Hematopoietic multipotent progenitor cell (in vitro differentiated cells): ENCODE measurements at regions not wholly inside any gene's neighbourhood (a gene's known extent, or its start where the extent isn't known, plus 50 kb on each side); places are given as distances from the start of the nearest gene placed in this dataset.

Experiments used
- DNase-seq, 3 donors: peaks; one replicate each; pipeline ENCODE4 v3.0.0-alpha.2; 2011 to 2015; ENCODE audit warnings: low read depth in 2 of 3, low spot score in 2 of 3

GRCh38 chr3:68062926-68063325 lies 408.5 kb upstream of the SUCLG2 start:
- no peak for DNase-seq

GRCh38 chr3:68060910-68061309 lies 406.5 kb upstream of the SUCLG2 start:
- no peak for DNase-seq

GRCh38 chr3:68060191-68060590 lies 405.8 kb upstream of the SUCLG2 start:
- no peak for DNase-seq

GRCh38 chr3:68059628-68060152 lies 405.3 kb upstream of the SUCLG2 start:
- no peak for DNase-seq

- peak in 1 of 3 donors; percentile 73 for DNase-seq
Observed at GRCh38 chr3:68057637-68058320, 403.4 kb upstream of the SUCLG2 start.

GRCh38 chr3:68056556-68056955 lies 402.1 kb upstream of the SUCLG2 start:
- DNase-seq: no peak

- DNase-seq: no peak
Observed at GRCh38 chr3:68055215-68055614, 400.8 kb upstream of the SUCLG2 start.

- no peak for DNase-seq
Observed at GRCh38 chr3:68049776-68050175, 395.4 kb upstream of the SUCLG2 start.

- no peak for DNase-seq
Observed at GRCh38 chr3:68045976-68046375, 391.6 kb upstream of the SUCLG2 start.

- no peak for DNase-seq
Observed at GRCh38 chr3:68033867-68034266, 379.5 kb upstream of the SUCLG2 start.

- no peak for DNase-seq
Observed at GRCh38 chr3:68032209-68032608, 377.8 kb upstream of the SUCLG2 start.

- DNase-seq: no peak
Observed at GRCh38 chr3:68025189-68025588, 370.8 kb upstream of the SUCLG2 start.

GRCh38 chr3:68019876-68020275 lies 365.5 kb upstream of the SUCLG2 start:
- no peak for DNase-seq

GRCh38 chr3:68018275-68018674 lies 363.9 kb upstream of the SUCLG2 start:
- DNase-seq: no peak

- no peak for DNase-seq
Observed at GRCh38 chr3:68017069-68017468, 362.7 kb upstream of the SUCLG2 start.

- DNase-seq: no peak
Observed at GRCh38 chr3:68009900-68010299, 355.5 kb upstream of the SUCLG2 start.

- DNase-seq: peak in 1 of 3 donors; percentile 11
Observed at GRCh38 chr3:68007621-68008226, 353.3 kb upstream of the SUCLG2 start.

- DNase-seq: no peak
Observed at GRCh38 chr3:68006646-68007045, 352.2 kb upstream of the SUCLG2 start.

GRCh38 chr3:68004091-68004490 lies 349.7 kb upstream of the SUCLG2 start:
- no peak for DNase-seq

- DNase-seq: no peak
Observed at GRCh38 chr3:67998281-67998680, 343.9 kb upstream of the SUCLG2 start.

GRCh38 chr3:67995206-67995605 lies 340.8 kb upstream of the SUCLG2 start:
- DNase-seq: no peak

GRCh38 chr3:67986706-67987105 lies 332.3 kb upstream of the SUCLG2 start:
- no peak for DNase-seq
